ENCODE measurements at regions not wholly inside any gene's neighbourhood (a gene's known extent, or its start where the extent isn't known, plus 50 kb on each side); places are given as distances from the start of the nearest gene placed in this dataset.

- H3K4me2 ChIP-seq (ENCODE audit: insufficient read depth, low read length), result no peak overlapping the region
- peaks cover 28 to 77% of the 10 kb centered on the region in 2 experiments for H3K27me3 ChIP-seq (ENCODE audit: control insufficient read depth in 2 of 2, insufficient read depth in 2 of 2, low read length in 2 of 2)
- H3K4me1 ChIP-seq (replicated peaks in 1 of 2; ENCODE audit: control insufficient read depth in 2 of 2, insufficient read depth in 2 of 2, low read length in 2 of 2), result no peaks in the 10 kb centered on the region; a peak in 1 of 5 replicates
- ChIA-PET POLR2A (no interaction called here), CTCF (ENCODE audit: low intra/inter-chr PET ratio) (no interaction called here)
- BruUV-seq (replicated peaks), result no TSS peak
- no peaks in the 10 kb centered on the region for H3K36me3 ChIP-seq (ENCODE audit: control insufficient read depth, insufficient read depth, low read length)
- DNase-seq (ENCODE audit: extremely low read depth in 1 of 4, low spot score in 3 of 4) (no peak), FAIRE-seq (no peak), ATAC-seq (no peak)
- in situ Hi-C loops (cut with MboI), result no loop called here
- H3K9ac ChIP-seq (ENCODE audit: insufficient read depth in 1 of 2, low read depth in 2 of 2, low read length in 2 of 2), result no peak overlapping the region
- H3K79me2 ChIP-seq (ENCODE audit: control insufficient read depth, insufficient read depth, low read length), result no peaks in the 10 kb centered on the region
- intact Hi-C loops (cut with micrococcal nuclease), result no loop called here
- no peak for TF ChIP-seq RFX1 (IDR thresholded peaks at IDR 0.05)
- TF ChIP-seq ERF (CRISPR knock-in tag; IDR thresholded peaks at IDR 0.05), result no peak
- no peak for TF ChIP-seq PHB (CRISPR knock-in tag; IDR thresholded peaks at IDR 0.05)
- no peak for TF ChIP-seq PRMT5 (CRISPR knock-in tag; IDR thresholded peaks at IDR 0.05)
- no peak for TF ChIP-seq CEBPG (CRISPR knock-in tag; IDR thresholded peaks at IDR 0.05)
- no peak for TF ChIP-seq CEBPG (tag; conservative IDR thresholded peaks at IDR 0.05 in 1 of 2, IDR thresholded peaks at IDR 0.05 in 1 of 2)
- no peak for TF ChIP-seq E2F3 (CRISPR knock-in tag; IDR thresholded peaks at IDR 0.05)
- TF ChIP-seq TEAD1 (CRISPR knock-in tag; IDR thresholded peaks at IDR 0.05), result no peak
- TF ChIP-seq ZNF311 (CRISPR knock-in tag; IDR thresholded peaks at IDR 0.05), result no peak
- TF ChIP-seq, protein P1, sequence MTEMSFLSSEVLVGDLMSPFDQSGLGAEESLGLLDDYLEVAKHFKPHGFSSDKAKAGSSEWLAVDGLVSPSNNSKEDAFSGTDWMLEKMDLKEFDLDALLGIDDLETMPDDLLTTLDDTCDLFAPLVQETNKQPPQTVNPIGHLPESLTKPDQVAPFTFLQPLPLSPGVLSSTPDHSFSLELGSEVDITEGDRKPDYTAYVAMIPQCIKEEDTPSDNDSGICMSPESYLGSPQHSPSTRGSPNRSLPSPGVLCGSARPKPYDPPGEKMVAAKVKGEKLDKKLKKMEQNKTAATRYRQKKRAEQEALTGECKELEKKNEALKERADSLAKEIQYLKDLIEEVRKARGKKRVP (CRISPR knock-in tag; IDR thresholded peaks at IDR 0.05), result no peak
- TF ChIP-seq MECOM (CRISPR knock-in tag; IDR thresholded peaks at IDR 0.05), result no peak
- no peak overlapping the region for H2AFZ ChIP-seq (ENCODE audit: low read depth, low read length)
- WGBS (ENCODE audit: insufficient coverage, low coverage, missing lambda C conversion rate), result 2% methylated on average over 11 of the region's 11 CpGs
- no peaks in the 10 kb centered on the region for H3K9me3 ChIP-seq (replicated peaks; ENCODE audit: control insufficient read depth, insufficient read depth, low read depth, low read length)
- H3K4me3 ChIP-seq, result no peak overlapping the region
- H3K27ac ChIP-seq (ENCODE audit: extremely low read depth, low read depth, low read length), result no peak overlapping the region
- no peaks in the 10 kb centered on the region for H3K9me1 ChIP-seq (ENCODE audit: control insufficient read depth, insufficient read depth, low read length)
- H4K20me1 ChIP-seq (replicated peaks; ENCODE audit: control insufficient read depth, insufficient read depth, low read length), result no peaks in the 10 kb centered on the region
Measured at GRCh38 chr15:70251246-70251990, 153.7 kb upstream of the TLE3 start.
